GM12878 (cell line): ENCODE measurements at regions not wholly inside any gene's neighbourhood (a gene's known extent, or its start where the extent isn't known, plus 50 kb on each side); places are given as distances from the start of the nearest gene placed in this dataset.

Experiments used
- ATAC-seq: fragments of 200-7000 bp; cut with Tn5 transposase; 3 replicates; pipeline ENCODE4 v1.9.1; 2020; ENCODE audit warnings: mild to moderate bottlenecking, moderate library complexity
- BruUV-seq: library from RNA; stranded (reverse); fragments of 400-500 nt; replicated peaks from 2 replicates; lab custom pipeline; 2021; lab: Mats Ljungman, UMichigan
- CTCF ChIA-PET: fragments of 300-600 bp; sonication (Branson Sonifier 250); formaldehyde crosslinking; extraction: SDS; loops from one replicate; lab custom pipeline; 2021; ENCODE audit warnings: inconsistent platforms; lab: Yijun Ruan, JAX
- POLR2A ChIA-PET: fragments of 350-600 bp; formaldehyde crosslinking; extraction: SDS; loops from one replicate; lab custom pipeline; 2021; ENCODE audit warnings: inconsistent platforms; lab: Charles Lee
- RAD21 ChIA-PET: fragments of 300-600 bp; sonication (Branson Sonifier 250); formaldehyde crosslinking; loops from one replicate; lab custom pipeline; 2023; ENCODE audit warnings: antibody characterized with exemption; ENCODE audit not compliant: unreplicated experiment; lab: Charles Lee
- SMC1A ChIA-PET: fragments of 300-600 bp; sonication (Branson Sonifier 250); formaldehyde crosslinking; loops from one replicate; lab custom pipeline; 2023; ENCODE audit not compliant: unreplicated experiment, uncharacterized antibody; lab: Charles Lee
- DNase-seq: peaks from one replicate; pipeline ENCODE4 v3.0.0-alpha.2; 2011; ENCODE audit warnings: low read depth, low spot score
- FAIRE-seq: peaks from 3 replicates; lab custom pipeline; 2011; peaks lifted over from hg19 to GRCh38; lab: Jason Lieb, UNC
- H2AFZ ChIP-seq: 2 replicates; pipeline ENCODE4 v1.6.0; 2011; ENCODE audit warnings: low read depth, low read length, control low read depth; ENCODE audit not compliant: control insufficient read depth
- H3K27ac ChIP-seq: 2 replicates; pipeline ENCODE4 v1.5.1; 2011; ENCODE audit warnings: control low read depth; ENCODE audit not compliant: control insufficient read depth, insufficient read depth
- H3K27me3 ChIP-seq, 2 experiments: replicated peaks in 1 of 2; 2 replicates each; pipeline versions ENCODE4 v1.6.0 to v1.6.1; 2011; ENCODE audit warnings: low read length in 1 of 2; ENCODE audit not compliant: control insufficient read depth in 2 of 2, insufficient read depth in 2 of 2
- H3K36me3 ChIP-seq, 2 experiments: 2 replicates each; pipeline ENCODE4 v1.5.1; 2011; ENCODE audit warnings: low read length in 1 of 2; ENCODE audit not compliant: control insufficient read depth in 2 of 2, insufficient read depth in 2 of 2
- H3K4me1 ChIP-seq: 2 replicates; pipeline ENCODE4 v1.6.1; 2011; ENCODE audit warnings: mild to moderate bottlenecking, low read length, moderate library complexity, mixed read lengths; ENCODE audit not compliant: control insufficient read depth, insufficient read depth
- H3K4me2 ChIP-seq: 2 replicates; pipeline ENCODE4 v1.6.0; 2011; ENCODE audit warnings: control low read depth; ENCODE audit not compliant: control insufficient read depth, insufficient read depth
- H3K4me3 ChIP-seq: fragments of 200-600 bp; sonication (generic); 2 replicates; pipeline ENCODE4 v1.5.1; 2016
- H3K79me2 ChIP-seq: 2 replicates; pipeline ENCODE4 v1.6.0; 2011; ENCODE audit warnings: low read length; ENCODE audit not compliant: control insufficient read depth, insufficient read depth
- H3K9ac ChIP-seq: 2 replicates; pipeline ENCODE4 v1.8.0; 2011; ENCODE audit warnings: low read length, control low read depth, mixed read lengths; ENCODE audit not compliant: control insufficient read depth, insufficient read depth
- H3K9me3 ChIP-seq: replicated peaks from 3 replicates; pipeline ENCODE4 v1.5.1; 2011; ENCODE audit warnings: mild to moderate bottlenecking, low read length; ENCODE audit not compliant: control insufficient read depth, insufficient read depth
- H4K20me1 ChIP-seq: 2 replicates; pipeline ENCODE4 v1.6.0; 2011; ENCODE audit not compliant: control insufficient read depth, insufficient read depth
- HCFC1 ChIP-seq: fragments of 150-350 bp; IDR thresholded peaks from 2 replicates; pipeline ENCODE4 v1.6.1; 2014; ENCODE audit warnings: low read length
- MYC ChIP-seq: IDR thresholded peaks from 2 replicates; pipeline ENCODE4 v1.6.1; 2011; ENCODE audit warnings: mild to moderate bottlenecking, low read length, moderate library complexity, inconsistent platforms; ENCODE audit not compliant: insufficient read depth, insufficient replicate concordance, insufficient read length, severe bottlenecking
- POLR2AphosphoS5 ChIP-seq: IDR thresholded peaks from 2 replicates; pipeline ENCODE4 v1.6.1; 2011; ENCODE audit warnings: mild to moderate bottlenecking, low read length, inconsistent platforms
- SMC3 ChIP-seq: IDR thresholded peaks from 2 replicates; pipeline ENCODE4 v1.6.1; 2011; ENCODE audit warnings: low read length, improper control_type of control experiment, borderline replicate concordance
- SREBF1 ChIP-seq: IDR thresholded peaks from 2 replicates; pipeline ENCODE4 v1.6.1; 2012; ENCODE audit warnings: mild to moderate bottlenecking, low read length
- ZNF687 ChIP-seq: fragments of 450-650 bp; IDR thresholded peaks from 2 replicates; pipeline ENCODE4 v1.6.1; 2017; ENCODE audit warnings: mild to moderate bottlenecking, moderate library complexity
- WGBS: methylation state at CpG from one replicate; pipeline ENCODE4 v1.1.6; 2016; ENCODE audit warnings: low lambda C conversion rate; ENCODE audit not compliant: insufficient replicate concordance, insufficient coverage; ENCODE audit errors: missing lambda C conversion rate; 5-methylcytosine and 5-hydroxymethylcytosine counted together
- in situ Hi-C: fragments of 300-500 bp; cut with MboI; formaldehyde crosslinking; loops from 9 replicates; pipeline ENCODE4 v1.14.3; 2018; ENCODE audit warnings: mixed read lengths
- intact Hi-C: fragments of 100-400 bp; cut with micrococcal nuclease; formaldehyde crosslinking; loops from one replicate; pipeline ENCODE4 v1.14.2; 2022; ENCODE audit not compliant: unreplicated experiment

DNA sequence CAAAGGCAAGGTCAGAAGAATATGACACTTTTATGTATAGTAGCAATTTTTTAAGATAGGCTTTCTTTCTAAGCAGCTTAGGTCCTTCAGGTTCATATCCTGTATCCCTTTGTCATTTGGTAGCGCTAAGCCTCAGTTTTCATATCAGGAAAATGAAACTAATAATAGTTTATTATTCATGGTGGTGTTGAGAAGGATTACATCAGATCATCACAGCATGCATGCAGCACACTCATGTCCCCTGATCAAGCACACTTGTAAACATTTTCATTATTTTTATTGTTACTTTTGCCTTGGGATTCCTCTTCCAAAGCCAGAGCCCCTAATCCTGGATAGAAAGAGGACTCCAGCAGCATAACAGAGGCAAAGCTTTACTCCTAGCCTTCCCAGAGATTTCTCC lies 70.2 kb upstream of the ADGRF1 start:
- BruUV-seq = no TSS peak
- Histone ChIP-seq H3K27me3 (no peaks in the 10 kb centered on the region), H3K9me3 (no peaks in the 10 kb centered on the region), H3K9ac (no peak overlapping the region), H3K4me2 (no peak overlapping the region), H3K4me1 (no peaks in the 10 kb centered on the region), H3K4me3 (no peak overlapping the region), H3K36me3 (no peaks in the 10 kb centered on the region), H3K79me2 (no peaks in the 10 kb centered on the region), H4K20me1 (no peaks in the 10 kb centered on the region), H2AFZ (no peak overlapping the region), H3K27ac (no peak overlapping the region)
- CTCF ChIA-PET = no interaction called here
- TF ChIP-seq POLR2AphosphoS5 = no peak
- no peak for TF ChIP-seq HCFC1
- no peak for TF ChIP-seq MYC
- TF ChIP-seq SMC3 = no peak
- no peak for TF ChIP-seq ZNF687
- TF ChIP-seq SREBF1 = no peak
- SMC1A ChIA-PET = interaction anchor here (0.8 to 1.1 kb wide), 2 partner anchors 46 to 196 kb away, joined by 3 to 4 read pairs; no protein-coding TSS in a partner anchor
- RAD21 ChIA-PET = interaction anchor here (0.7 to 1.7 kb wide), 2 partner anchors 14 to 305 kb away, joined by 3 to 6 read pairs; no protein-coding TSS in a partner anchor
- no peak for FAIRE-seq
- DNase-seq = no peak
- in situ Hi-C loops = no loop called here
- WGBS = 48% methylated on average over 1 of the region's 1 CpG
- ATAC-seq = no peak
- intact Hi-C loops = no loop called here
- POLR2A ChIA-PET = no interaction called here
